AG10803 (cell line): ENCODE measurements at regions not wholly inside any gene's neighbourhood (a gene's known extent, or its start where the extent isn't known, plus 50 kb on each side); places are given as distances from the start of the nearest gene placed in this dataset.
"Not testable (repeated sequence)": the region's sequence is repeated elsewhere in the genome, so short reads cannot be mapped to it uniquely, and the experiment has no call there.

Experiments
- DNase-seq: peaks from one replicate; pipeline ENCODE4 v3.0.0; 2010; ENCODE audit warnings: low read depth
- H3K4me3 ChIP-seq: 2 replicates; pipeline ENCODE4 v1.5.1; 2011; ENCODE audit warnings: mild to moderate bottlenecking, low read length, control low read depth
- TF ChIP-seq, protein P1 (sequence below): conservative IDR thresholded peaks from 2 replicates; pipeline ENCODE4 v1.5.1; 2011; ENCODE audit warnings: mild to moderate bottlenecking, low read length, control low read depth, inconsistent platforms

DNA sequence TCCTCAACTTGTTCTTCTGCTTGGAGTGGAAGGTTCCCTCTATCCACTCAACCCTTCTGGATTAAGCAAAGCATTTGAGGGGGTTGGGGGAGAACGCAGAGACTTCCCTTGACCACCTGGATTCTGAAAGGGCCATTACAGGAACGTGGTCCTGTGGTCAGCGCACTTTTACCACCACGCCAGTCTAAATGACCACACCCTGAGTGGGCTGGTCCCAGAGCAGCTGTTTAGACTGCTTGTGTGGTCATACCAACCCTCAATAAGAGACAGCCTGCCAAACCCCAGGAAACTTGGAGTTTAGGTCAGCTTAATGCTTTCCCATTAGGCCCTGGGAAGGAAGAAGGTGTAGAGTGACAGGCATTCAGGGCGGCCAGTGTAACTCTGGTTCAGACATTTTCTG lies 165.5 kb upstream of the ATP2B1 start:
- TF ChIP-seq, protein P1, sequence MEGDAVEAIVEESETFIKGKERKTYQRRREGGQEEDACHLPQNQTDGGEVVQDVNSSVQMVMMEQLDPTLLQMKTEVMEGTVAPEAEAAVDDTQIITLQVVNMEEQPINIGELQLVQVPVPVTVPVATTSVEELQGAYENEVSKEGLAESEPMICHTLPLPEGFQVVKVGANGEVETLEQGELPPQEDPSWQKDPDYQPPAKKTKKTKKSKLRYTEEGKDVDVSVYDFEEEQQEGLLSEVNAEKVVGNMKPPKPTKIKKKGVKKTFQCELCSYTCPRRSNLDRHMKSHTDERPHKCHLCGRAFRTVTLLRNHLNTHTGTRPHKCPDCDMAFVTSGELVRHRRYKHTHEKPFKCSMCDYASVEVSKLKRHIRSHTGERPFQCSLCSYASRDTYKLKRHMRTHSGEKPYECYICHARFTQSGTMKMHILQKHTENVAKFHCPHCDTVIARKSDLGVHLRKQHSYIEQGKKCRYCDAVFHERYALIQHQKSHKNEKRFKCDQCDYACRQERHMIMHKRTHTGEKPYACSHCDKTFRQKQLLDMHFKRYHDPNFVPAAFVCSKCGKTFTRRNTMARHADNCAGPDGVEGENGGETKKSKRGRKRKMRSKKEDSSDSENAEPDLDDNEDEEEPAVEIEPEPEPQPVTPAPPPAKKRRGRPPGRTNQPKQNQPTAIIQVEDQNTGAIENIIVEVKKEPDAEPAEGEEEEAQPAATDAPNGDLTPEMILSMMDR, result no peak
- H3K4me3 ChIP-seq, result no peak overlapping the region
- peak; percentile 12 for DNase-seq

DNA sequence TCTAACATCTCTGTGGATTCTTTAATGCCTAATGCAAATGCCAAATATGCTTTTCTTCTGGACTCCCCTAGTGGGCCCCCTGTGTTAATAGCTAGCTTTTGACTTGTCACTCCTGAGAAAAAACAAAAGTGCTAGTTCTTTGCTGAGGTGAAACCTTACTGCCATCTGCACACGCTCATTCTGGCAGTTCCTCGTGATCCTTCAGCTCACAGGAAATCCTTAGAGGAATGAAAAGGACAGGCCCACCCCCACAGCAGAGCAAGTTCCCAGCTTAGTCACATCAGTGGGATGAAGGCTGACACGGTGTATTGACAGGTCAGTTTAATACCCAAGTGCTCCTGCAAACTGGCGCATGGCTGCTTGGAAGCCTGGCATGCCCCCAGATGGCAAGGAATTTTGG lies 165.1 kb upstream of the ATP2B1 start:
- DNase-seq, result peak; percentile 20
- no peak overlapping the region for H3K4me3 ChIP-seq
- TF ChIP-seq, protein P1, result no peak

DNA sequence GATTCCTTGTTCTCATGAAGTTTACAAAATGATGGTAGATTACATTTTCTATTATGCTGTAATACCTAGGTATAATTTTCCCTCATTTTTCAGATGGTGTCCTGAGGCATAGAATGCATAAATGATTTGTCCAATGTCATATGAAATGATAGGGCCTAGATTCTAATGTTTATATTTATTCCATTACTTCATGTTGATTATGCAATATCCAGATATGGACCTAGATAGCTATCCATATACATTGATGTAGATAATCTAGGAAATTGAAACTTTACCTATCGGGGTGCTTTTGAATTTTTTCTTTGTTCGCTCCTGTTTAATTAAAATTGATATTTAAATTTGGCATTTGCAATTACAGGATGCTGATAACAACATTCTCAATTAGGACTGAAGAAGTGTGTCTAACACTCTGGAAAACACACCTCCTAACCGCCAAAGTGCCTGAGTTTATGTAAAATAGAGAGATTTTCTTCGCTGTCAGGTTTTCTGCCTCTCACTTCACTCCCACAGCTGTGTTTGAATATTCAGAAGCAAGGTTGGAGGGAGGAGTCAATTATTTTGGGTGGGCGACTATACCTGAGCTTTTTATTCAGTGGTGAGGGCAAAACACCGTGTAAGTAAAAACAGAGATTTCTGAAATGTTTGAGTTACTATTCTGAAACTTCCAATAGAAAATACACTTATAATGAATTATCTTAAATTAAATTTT lies 164.4 kb upstream of the ATP2B1 start:
- no peak overlapping the region for H3K4me3 ChIP-seq
- TF ChIP-seq, protein P1, result no peak
- no peak for DNase-seq

DNA sequence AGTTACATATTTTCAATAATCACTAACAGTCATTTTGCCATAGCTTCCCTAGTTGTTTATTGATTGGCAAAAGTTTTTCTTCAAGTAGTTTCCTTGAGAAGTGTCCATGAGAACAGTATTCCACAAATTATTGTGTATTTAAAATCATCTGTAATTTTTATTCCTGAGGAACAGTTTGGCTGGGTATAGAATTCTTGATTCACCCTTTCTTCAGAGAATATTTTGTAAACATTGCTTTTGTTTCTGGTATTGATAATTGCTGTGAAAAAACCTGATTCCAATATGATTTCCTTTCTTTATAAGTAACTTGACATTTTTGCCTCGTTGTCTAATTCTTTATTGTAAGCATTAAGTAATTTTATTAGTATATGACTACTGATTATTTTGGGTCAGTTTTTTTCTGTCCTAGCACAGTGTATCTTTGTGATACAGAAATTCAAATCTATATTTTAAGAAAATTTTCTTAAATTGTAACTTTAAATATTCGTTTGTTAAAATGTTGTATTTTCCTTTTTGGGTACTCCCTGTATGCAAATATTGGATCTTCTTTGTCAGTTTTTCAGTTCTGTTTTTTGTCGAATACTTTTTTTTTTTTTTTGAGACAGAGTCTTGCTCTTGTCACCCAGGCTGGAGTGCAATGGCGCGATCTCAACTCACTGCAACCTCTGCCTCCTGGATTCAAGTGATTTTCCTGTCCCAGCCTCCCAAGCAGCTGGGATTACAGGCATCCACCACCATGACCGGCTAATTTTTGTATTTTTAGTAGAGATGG lies 162.0 kb upstream of the ATP2B1 start:
- TF ChIP-seq, protein P1, result no peak
- H3K4me3 ChIP-seq, result no peak overlapping the region
- DNase-seq, result no peak

DNA sequence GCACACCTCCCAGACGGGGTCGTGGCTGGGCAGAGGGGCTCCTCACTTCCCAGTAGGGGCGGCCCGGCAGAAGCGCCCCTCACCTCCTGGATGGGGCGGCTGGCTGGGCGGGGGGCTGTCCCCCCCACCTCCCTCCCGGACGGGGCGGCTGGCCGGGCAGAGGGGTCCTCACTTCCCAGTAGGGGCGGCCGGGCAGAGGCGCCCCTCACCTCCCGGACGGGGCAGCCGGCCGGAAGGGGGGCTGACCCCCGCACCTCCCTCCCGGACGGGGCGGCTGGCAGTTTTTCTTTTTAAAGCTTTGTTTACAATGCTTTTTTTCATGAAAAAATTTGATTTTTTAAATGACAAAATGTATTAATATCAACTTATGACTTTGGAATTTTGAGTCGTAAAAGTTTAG lies 159.0 kb upstream of the ATP2B1 start:
- DNase-seq, H3K4me3 ChIP-seq: not testable (repeated sequence)

DNA sequence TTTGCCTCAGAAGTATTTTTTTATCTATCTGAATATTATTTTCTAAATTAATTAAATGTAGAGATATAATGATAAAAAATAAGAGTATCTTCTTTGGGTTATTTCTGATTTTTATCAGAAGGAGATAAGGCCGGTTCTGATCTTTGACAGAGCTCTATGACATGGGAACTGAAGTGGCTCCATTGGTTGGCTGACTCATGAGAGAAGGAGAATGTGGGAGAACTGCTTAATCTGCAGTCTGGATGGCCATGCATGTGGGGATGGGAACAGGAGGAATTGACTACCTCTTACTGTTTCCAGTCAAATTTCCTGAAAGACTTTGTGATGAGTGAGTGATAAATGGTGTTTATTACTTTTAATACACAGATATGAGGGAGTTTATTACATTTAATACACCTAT lies 155.8 kb upstream of the ATP2B1 start:
- TF ChIP-seq, protein P1, result no peak

DNA sequence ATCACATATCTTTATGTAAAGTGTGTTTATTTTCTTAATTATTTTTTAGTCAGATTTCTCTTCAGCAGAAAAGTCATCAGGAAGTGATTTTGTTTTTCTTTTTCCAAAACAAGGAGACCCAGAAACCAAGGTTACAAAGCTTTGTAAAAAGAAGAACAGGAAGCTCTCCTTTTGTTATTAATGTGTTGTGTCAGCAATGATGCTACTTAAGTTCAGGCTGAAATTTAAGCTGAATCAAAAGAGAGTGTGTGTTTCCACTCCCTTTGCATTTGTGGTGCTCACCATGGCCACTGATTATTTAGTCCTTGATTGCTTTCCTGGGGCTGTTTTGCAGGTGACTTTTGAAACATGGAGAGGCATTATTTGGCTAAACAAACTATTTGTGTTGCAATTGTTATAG lies 155.3 kb upstream of the ATP2B1 start:
- no peak overlapping the region for H3K4me3 ChIP-seq
- no peak for DNase-seq

More for the DNA sequence above, 155.8 kb upstream of the ATP2B1 start:
- H3K4me3 ChIP-seq, result no peak overlapping the region
- no peak for DNase-seq

More for the DNA sequence above, 155.3 kb upstream of the ATP2B1 start:
- TF ChIP-seq, protein P1, result no peak
